HG03342 (cell line): ENCODE measurements at regions not wholly inside any gene's neighbourhood (a gene's known extent, or its start where the extent isn't known, plus 50 kb on each side); places are given as distances from the start of the nearest gene placed in this dataset.
"Not testable (repeated sequence)": the region's sequence is repeated elsewhere in the genome, so short reads cannot be mapped to it uniquely, and the experiment has no call there.

ENCODE experiments used
- ATAC-seq: cut with Tn5 transposase; IDR thresholded peaks from one replicate; pipeline ENCODE4 v1.9.1; 2021; ENCODE audit warnings: mild to moderate bottlenecking, moderate library complexity; ENCODE audit not compliant: unreplicated experiment

DNA sequence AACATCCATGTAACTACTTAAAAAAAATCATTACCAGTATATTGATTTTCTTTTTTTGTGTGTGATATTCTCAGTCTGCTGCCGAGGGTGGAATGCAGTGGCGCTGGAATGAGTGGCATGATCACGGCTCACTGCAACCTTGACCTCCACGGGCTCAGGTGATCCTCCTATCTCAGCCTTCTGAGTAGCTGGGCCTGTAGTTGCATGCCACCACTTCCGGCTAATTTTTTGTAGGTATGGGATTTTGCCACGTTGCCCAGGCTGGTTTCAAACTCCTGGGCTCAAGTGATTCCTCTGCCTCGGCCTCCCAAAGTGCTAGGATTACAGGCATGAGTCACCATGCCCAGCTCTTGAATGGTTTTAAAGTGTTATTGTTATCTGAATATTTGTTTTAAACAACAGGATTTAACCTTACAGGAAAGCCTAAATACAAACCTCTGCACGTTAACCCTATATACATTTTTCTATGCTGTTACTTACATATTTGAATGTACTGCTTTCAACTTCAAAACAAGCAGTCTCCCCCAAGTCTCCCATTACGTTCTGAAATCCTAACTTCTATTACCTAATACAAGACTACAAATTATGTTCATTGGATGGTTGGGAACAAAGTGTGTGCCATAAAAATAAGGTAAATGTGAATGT, 61.7 kb downstream of the KPNA2 start:
- no peak for ATAC-seq

DNA sequence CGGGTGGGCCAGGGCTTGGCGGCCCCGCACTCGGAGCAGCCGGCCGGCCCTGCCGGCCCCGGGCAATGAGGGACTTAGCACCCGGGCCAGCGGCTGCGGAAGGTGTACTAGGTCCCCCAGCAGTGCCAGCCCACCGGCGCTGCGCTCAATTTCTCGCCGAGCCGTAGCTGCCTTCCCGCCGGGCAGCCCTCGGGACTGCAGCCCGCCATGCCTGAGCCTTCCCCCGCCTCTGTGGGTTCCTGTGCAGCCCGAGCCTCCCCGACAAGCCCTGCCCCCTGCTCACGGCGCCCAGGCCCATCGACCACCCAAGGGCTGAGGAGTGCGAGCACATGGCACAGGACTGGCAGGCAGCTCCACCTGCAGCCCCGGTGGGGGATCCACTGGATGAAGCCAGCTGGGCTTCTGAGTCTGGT, 63.8 kb downstream of the KPNA2 start:
- not testable (repeated sequence) for ATAC-seq

DNA sequence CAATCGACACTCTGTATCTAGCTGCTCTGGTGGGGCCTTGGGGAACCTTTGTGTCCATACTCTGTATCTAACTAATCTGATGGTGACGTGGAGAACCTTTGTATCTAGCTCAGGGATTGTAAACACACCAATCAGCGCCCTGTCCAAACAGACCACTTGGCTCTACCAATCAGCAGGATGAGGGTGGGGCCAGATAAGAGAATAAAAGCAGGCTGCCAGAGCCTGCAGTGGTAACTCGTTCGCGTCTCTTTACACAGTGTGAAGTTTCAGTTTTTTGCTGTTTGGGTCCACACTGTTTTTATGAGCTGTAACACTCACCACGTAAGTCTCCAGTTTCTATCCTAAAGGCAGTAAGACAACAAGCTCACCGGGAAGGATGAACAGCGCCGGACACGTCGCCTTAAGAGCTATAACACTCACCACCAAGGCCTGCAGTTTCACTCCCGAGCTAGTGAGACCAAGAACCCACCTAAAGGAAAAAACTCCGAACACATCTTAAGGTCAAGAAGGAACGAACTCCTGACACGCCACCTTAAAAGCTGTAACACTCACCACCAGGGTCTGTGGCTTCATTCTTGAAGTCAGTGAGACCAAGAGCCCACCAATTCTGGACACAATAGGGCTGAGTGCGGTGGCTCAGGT, 64.6 kb downstream of the KPNA2 start:
- ATAC-seq: no peak

DNA sequence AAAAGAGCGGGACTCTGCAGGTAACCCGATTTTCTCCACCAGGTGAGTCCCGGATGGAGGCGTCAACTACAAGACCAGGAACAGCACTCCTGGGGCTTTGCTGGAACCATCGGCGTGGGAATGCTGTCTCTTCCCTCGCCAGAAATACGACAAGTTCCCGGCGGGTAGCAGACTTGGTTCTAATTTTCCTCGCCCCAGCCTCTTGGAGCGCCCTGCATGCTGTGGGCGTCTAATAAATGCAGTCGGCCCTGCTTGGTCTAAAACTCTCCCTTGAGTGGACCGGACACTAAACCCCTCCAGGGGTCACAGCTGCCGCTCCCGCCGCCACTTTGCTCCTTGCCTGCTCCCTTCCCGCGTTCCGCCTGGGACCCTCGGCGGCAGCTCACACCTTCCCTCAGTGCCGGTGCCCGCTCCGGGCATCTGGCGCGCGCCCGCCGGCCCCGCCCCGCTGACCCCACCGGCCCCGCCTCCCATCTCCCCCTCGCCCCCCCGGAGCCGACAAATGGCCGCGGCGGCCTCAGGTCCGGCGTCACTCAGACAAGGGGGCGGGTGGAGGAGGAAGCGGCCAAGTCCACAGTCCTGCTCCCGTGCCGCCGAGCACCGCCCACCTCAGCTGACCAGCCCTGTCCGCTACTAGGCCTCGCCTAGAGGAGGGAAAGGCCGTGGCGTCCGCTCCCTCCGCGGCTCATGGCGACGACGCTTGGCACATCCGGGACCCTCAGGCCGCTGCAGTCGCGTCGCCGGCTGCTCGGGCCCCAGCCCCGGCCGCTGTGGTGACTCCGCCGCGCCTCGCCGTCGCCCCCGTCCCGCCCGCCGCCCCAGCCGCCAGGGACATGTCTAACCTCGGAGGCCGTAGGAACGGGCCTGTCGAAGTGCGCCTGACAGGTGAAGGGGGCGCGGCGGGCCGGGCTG, 65.8 kb downstream of the KPNA2 start:
- ATAC-seq: no peak

DNA sequence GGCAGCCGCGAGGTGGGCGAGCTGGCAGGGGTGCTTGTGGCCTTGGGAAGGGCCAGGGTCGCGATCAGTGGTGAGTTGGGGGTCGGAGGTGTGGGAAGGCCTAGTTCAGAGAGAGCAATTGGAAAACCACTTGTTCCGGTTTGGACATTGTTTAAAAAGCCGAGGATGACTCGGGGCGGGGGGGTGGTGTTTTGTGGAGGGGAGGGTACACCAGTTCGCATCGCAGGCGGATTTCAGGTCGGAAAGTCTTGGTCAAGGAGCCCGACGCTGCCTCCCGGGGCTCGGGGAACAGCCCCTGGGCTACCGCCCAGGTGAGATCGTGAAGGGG, 66.4 kb downstream of the KPNA2 start:
- no peak for ATAC-seq

DNA sequence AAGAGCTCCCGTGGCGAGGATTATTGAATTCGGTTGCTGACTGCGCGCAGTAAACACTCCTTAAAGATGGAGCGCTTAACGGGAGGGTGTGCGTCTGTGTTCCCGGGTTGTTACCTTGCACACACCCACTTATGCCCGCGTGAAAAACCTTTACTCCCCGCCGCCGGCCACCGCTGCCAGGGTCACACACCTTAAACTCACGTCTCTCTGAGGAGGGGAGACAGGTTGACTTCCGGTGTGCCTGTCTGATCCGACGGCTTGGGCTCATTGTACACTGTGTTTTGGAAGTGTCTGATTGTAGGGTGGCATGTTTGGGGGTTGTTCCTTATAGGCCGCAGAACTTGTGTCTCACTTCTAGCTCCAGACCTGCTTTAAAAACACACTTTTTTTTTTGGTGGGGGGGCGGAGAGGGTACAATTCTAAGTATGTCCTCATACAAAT, 66.8 kb downstream of the KPNA2 start:
- ATAC-seq: no peak

DNA sequence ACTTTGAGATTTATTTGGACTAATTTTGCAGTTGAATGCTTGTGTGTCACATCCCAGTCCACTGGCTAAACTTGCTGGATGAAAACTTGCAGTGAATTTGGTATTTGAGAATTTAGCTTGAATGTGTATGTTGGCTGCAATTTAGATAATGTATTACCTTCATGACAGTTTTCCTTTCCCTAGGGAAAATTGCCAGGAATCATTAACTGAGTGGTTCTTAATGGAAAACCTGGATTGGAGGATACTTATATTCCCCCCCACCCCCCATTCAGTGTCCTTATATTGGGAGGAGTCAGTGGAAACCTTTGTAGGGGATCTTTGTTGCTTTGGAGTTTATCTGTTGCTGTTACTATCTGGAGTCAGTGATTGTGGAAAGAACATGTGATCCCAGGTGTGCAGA, 67.6 kb downstream of the KPNA2 start:
- ATAC-seq: no peak

DNA sequence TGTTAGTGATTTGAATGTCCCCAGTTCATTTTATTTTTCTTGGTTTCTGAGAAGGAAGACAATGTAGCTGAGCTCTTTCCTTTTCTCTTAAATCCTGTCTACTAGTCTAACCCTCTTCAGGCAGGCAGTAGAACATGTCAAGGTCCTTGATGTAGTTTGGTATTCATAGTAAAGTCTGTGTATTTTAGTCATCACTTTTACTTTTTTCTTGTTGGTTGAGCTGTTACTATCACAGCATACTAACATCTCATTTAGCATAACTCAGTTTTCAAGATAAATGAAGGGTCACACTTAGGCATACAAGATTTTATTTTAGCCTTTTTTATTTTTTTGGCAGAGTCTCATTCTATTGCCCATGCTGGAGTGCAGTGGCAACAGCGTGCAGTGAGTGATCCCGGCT, 70.5 kb downstream of the KPNA2 start:
- ATAC-seq: no peak

DNA sequence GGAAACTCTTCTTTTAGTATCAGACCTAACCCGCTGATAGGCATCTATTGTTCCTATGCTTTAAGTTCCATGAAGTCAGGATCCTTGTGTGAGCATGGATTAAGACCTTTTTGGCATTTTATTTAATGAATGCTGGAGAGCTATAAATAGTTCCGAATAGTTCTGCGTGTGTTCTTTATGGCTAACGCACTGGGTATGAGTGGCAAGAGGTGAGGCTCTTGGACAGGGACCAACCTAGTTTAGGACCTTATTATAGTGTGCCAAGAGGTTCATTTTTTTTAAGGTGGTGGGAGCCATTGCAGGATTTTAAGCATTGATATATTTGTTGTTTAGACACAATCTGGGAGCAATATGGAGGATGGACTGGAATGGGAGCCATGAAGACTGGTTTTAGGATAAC, 71.8 kb downstream of the KPNA2 start:
- no peak for ATAC-seq

DNA sequence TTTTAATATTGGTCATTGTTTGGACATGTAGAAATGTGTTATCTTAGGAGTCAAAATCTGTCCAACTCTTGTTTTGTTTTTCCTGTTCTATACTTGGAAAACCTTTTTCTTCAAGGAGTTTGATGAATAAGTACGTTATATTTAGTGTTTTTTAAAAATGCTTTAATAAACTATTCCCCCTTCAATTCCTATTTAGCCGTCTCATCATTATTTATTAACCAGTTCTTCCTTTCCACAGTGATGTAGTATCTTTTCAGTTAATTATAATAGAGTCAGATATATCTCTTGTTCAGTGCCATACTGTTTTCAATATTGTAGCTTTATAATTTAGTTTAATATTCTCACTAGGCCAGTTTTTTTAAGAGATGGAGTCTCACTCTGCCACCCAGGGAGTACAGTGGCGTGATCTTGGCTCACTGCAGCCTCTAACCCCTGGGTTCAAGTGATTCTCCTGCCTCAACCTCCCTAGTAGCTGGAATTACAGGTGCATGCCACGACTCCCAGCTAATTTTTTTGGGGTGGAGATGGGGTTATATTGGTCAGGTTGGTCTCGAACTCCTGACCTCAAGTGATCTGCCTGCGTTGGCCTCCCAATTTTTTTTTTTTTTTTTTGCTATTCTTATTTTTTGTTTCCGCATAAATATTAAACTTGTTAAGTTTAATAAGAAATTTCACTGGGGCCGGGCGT, 72.9 kb downstream of the KPNA2 start:
- ATAC-seq: no peak

DNA sequence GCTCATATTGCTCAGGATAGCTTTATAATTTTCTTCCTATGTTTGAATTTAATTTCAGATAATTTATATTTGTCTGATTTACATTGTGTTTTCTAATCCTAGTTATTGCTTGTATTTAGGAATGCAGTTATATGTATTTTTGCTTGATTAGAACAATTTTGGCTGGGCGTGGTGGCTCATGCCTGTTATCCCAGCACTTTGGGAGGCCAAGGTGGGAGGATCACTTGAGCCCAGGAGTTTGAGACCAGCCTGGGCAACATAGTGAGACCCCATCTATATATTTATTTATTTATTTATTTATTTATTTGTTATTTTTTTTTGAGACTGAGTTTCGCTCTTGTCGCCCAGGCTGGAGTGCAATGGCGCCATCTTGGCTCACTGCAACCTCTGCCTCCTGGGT, 73.9 kb downstream of the KPNA2 start:
- not testable (repeated sequence) for ATAC-seq

DNA sequence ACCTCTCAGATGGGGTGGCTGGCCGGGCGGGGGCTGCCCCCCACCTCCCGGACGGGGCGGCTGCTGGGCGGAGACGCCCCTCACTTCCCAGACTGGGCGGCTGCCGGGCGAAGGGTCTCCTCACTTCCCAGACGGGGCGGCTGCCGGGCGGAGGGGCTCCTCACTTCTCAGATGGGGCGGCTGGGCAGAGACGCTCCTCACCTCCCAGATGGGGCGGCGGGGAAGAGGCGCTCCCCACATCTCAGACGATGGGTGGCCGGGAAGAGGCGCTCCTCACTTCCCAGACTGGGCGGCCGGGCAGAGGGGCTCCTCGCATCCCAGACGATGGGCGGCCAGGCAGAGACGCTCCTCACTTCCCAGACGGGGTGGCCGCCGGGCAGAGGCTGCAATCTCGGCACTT, 80.7 kb downstream of the KPNA2 start:
- ATAC-seq: not testable (repeated sequence)

DNA sequence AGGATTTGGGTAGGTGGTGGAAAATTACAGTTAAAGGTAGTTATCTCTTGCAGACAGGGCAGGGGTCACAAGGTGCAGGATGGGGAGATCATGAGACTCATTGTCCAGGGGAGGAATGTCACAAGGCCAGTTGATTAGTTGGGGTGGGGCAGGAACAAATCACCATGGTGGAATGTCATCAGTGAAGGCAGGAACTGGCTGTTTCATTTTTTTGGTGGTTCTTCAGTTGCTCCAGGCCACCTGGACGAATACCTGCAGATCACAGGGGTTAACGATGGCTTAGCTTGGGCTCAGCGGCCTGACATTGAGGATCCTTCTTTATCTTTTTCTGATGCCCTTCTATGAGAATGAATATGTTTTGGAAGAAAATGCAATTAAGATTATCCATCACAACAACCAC, 87.1 kb downstream of the KPNA2 start:
- no peak for ATAC-seq

DNA sequence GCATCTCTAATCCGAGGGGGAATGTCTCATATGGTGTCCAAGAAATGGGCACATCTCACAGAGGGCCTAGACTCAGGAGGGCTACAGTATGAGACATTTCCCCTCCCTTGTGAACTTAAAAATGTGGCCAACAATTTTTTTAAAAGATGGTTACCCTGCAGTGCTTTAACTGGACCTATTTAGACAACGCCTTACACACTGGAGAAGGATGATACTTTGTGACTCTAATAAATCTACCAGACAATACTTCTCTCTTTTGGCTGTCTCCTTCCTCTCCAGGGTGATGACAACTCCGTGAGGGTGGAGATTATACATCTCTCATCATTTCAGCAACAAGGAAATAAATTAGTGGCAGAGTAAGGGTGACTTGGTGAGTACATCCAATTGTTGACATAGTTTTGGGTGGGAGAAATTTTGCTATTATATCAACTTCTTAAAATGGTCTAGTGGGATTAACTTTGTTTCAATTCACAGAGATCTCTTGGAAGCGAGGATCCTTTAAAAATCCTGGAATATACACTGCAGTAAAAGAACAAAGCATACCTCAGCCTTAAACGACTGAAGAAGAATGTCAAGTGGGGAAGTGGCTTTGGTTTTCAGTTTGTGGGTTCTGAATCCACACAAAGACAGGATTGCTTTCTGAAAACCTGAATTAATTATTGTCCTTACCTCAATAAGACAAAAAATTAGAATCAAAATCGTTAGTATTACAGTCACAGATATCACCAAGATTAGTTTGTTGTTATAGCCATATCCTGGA, 89.8 kb downstream of the KPNA2 start:
- no peak for ATAC-seq

DNA sequence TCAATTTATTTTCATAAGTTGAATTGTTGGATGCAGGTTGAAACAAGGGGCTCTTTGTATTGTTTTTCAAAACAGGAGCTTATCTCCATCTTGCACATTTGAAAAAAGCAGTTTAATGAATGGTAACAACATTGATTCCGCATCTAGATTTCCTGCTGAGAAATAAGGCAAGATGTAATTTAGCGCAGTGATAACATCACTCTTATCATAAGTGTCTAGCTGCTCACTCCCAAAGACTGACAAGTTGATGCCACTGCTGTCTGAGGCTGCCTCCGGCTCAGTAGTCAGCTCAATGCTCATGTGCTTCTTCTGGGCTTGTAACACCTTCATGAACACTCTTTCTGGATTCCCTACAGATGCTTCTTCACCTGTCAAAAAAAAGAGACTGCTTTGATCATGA, 92.4 kb downstream of the KPNA2 start:
- ATAC-seq: no peak

DNA sequence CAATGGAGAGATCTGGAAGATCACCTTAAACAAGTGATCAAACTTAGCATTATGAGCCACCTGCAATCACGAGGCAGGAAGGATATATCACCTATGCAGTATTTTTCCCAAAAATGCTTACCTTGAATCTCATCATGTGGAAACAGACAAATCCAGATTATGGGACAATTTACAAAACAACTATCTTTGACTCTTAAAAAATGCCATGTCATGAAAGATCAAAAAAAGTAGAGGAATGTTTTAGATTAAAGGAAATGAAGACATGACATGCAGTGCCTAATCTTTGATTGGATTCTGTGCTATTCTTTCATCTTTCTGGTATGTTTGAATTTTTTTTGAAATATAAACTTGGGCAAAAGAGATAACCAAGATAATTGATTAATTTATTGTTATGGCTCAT, 95.9 kb downstream of the KPNA2 start:
- no peak for ATAC-seq

DNA sequence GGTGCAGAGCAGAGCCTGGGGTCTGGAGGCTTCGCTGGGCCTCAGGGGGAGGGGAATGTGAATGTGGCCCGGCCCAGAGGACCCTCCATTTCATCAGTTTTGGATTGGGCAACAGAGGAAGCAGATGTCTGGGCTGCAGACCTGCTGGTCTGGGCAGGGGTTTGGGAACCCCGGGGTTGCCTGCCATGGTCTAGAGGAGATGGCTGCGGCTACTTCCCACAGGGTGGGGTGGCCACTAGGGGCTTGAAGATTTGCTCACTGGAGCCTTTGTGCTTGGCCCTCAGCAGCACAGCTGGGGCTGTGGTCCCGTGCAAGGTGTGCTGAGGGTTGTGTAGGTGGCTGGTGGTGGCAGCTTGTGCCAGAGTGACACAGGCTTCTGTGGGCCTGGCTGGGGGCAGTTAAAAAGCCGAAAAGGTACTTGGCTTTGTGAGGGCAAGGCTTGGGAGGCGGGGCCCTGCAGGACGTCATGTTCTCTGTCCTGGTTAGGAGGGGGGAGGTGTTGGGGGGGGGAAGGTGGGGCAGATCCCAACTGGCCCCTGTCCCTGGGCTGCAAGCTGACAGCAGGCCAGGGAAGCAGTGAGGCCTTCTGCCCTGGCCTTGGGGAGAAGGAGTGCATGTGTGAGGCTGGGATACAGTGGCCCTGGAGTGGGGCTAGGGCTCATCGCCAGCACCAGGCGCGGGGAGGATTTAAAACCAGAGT, 98.0 kb downstream of the KPNA2 start:
- no peak for ATAC-seq

DNA sequence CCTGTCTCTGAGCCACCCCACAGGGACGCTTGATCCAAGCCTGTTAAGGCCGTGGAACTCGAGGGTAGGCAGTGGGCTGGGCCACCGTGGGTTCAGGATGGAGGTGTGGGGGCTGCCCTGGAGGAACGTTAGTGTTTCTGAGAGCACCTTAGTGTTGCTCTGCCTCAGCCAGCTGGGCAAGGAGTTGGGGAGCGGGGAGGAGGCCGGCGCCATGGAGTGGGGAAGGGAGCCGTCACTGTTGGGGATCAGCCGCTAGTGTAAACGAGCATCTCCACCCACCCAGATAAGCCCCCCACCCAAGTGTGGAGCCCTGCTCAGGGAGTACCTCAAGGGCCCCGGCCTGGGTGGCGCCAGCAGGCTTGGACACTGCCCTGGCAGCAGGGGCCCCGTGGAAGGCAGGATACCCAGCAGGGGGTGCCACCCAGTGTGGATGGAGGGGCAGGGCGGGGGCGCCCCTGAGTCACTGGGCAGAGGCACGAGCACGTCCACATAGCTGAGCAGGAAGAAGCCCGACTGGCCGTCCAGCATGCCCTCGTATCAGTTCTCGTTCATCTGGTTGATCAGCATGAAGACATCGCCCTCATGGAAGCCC, 98.6 kb downstream of the KPNA2 start:
- ATAC-seq: no peak

DNA sequence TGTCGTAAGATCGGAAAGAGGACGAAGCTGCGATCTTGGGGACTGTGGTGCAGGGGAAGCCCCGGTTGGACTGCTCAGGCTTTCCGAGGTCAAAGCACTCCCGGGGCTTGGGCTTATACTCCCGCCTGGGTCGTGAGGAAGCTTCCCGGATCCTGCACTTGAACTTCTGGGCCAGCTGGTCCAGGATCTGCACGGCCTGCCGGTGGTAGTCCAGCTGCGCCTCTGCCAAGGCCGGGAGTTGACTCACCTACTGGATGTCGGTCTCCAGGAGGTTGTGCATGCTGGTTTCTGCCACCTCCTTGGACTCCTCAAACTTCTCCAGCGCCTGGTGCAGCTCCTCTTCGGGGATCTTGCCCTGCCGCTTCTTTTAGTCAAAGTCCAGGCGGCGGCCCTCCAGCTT, 99.2 kb downstream of the KPNA2 start:
- no peak for ATAC-seq
